IMR-90 (cell line): ENCODE measurements at regions not wholly inside any gene's neighbourhood (a gene's known extent, or its start where the extent isn't known, plus 50 kb on each side); places are given as distances from the start of the nearest gene placed in this dataset.

Experiments
- ATAC-seq: fragments of 200-7000 bp; cut with Tn5 transposase; 2 replicates; pipeline ENCODE4 v1.9.1; 2020; ENCODE audit warnings: low read depth, mild to moderate bottlenecking, moderate library complexity
- BruUV-seq: library from RNA; stranded (reverse); fragments of 400-500 nt; replicated peaks from 2 replicates; lab custom pipeline; 2021; lab: Mats Ljungman, UMichigan
- CTCF ChIA-PET: fragments of 300-600 bp; formaldehyde crosslinking; extraction: SDS; loops from one replicate; lab custom pipeline; 2021; ENCODE audit warnings: antibody characterized with exemption; lab: Yijun Ruan, JAX
- POLR2A ChIA-PET: fragments of 300-600 bp; sonication (Branson Sonifier 250); formaldehyde crosslinking; loops from one replicate; lab custom pipeline; 2022; ENCODE audit warnings: antibody characterized with exemption; ENCODE audit not compliant: unreplicated experiment; lab: Charles Lee
- DNase-seq: peaks from one replicate; pipeline ENCODE4 v3.0.0; 2013
- H2AFZ ChIP-seq: replicated peaks from 2 replicates; pipeline ENCODE3; 2013; ENCODE audit warnings: low read length, mild to moderate bottlenecking; ENCODE audit not compliant: poor library complexity
- H2AK5ac ChIP-seq: 2 replicates; pipeline ENCODE4 v1.6.1; 2013; ENCODE audit warnings: low read depth, low read length, inconsistent platforms
- H2AK9ac ChIP-seq: replicated peaks from 2 replicates; pipeline ENCODE3; 2013; ENCODE audit warnings: mild to moderate bottlenecking, low read depth, low read length, moderate library complexity; ENCODE audit not compliant: poor library complexity
- H2BK120ac ChIP-seq: 2 replicates; pipeline ENCODE4 v1.6.1; 2013; ENCODE audit warnings: low read depth, low read length, inconsistent platforms
- H2BK15ac ChIP-seq: 3 replicates; pipeline ENCODE4 v1.6.1; 2013; ENCODE audit warnings: low read depth, low read length, inconsistent platforms
- H2BK20ac ChIP-seq: 2 replicates; pipeline ENCODE4 v1.6.1; 2013; ENCODE audit warnings: low read depth, mild to moderate bottlenecking, inconsistent platforms, low read length, moderate library complexity
- H2BK5ac ChIP-seq: 2 replicates; pipeline ENCODE4 v1.6.1; 2013; ENCODE audit warnings: mild to moderate bottlenecking, low read depth, low read length, inconsistent platforms; ENCODE audit not compliant: poor library complexity, severe bottlenecking
- H3K14ac ChIP-seq: replicated peaks from 2 replicates; pipeline ENCODE4 v1.6.1; 2013; ENCODE audit warnings: low read depth, low read length, inconsistent platforms
- H3K18ac ChIP-seq: 2 replicates; pipeline ENCODE4 v1.6.1; 2013; ENCODE audit warnings: low read depth, low read length, control low read depth
- H3K23ac ChIP-seq: 2 replicates; pipeline ENCODE4 v1.6.1; 2013; ENCODE audit warnings: low read depth, low read length, inconsistent platforms
- H3K27ac ChIP-seq: 2 replicates; pipeline ENCODE4 v1.5.1; 2013; ENCODE audit warnings: mild to moderate bottlenecking, control low read depth, low read length; ENCODE audit not compliant: insufficient read depth
- H3K27me3 ChIP-seq: 2 replicates; pipeline ENCODE4 v1.6.1; 2013; ENCODE audit warnings: low read length; ENCODE audit not compliant: control insufficient read depth, insufficient read depth
- H3K36me3 ChIP-seq: 2 replicates; pipeline ENCODE4 v1.6.1; 2013; ENCODE audit warnings: low read length, mixed read lengths; ENCODE audit not compliant: control insufficient read depth, insufficient read depth
- H3K4ac ChIP-seq: 2 replicates; pipeline ENCODE4 v1.6.1; 2013; ENCODE audit warnings: low read depth, low read length, inconsistent platforms
- H3K4me1 ChIP-seq: 2 replicates; pipeline ENCODE4 v1.6.1; 2013; ENCODE audit warnings: low read length, mixed read lengths; ENCODE audit not compliant: control insufficient read depth, insufficient read depth
- H3K4me2 ChIP-seq: 2 replicates; pipeline ENCODE4 v1.6.1; 2013; ENCODE audit warnings: low read depth, mild to moderate bottlenecking, control low read depth, low read length, moderate library complexity
- H3K4me3 ChIP-seq: 2 replicates; pipeline ENCODE4 v1.5.1; 2013; ENCODE audit warnings: low read depth, mild to moderate bottlenecking, control low read depth, low read length, moderate library complexity; ENCODE audit not compliant: insufficient read depth
- H3K56ac ChIP-seq: 2 replicates; pipeline ENCODE4 v1.6.1; 2013; ENCODE audit warnings: low read length, inconsistent platforms; ENCODE audit not compliant: insufficient read depth; ENCODE audit errors: extremely low read depth
- H3K79me1 ChIP-seq, 2 experiments: 2 replicates each; pipeline ENCODE4 v1.6.1; 2013; ENCODE audit warnings: low read length in 2 of 2, inconsistent platforms in 1 of 2, low read depth in 1 of 2
- H3K9ac ChIP-seq: 2 replicates; pipeline ENCODE4 v1.6.1; 2013; ENCODE audit warnings: low read depth, low read length, control low read depth
- H3K9me1 ChIP-seq: 2 replicates; pipeline ENCODE4 v1.6.1; 2013; ENCODE audit warnings: low read length, inconsistent platforms; ENCODE audit not compliant: insufficient read depth
- H3K9me3 ChIP-seq: 2 replicates; pipeline ENCODE4 v1.6.1; 2013; ENCODE audit warnings: low read length; ENCODE audit not compliant: control insufficient read depth, insufficient read depth
- H4K20me1 ChIP-seq: 2 replicates; pipeline ENCODE4 v1.6.1; 2013; ENCODE audit warnings: low read length, inconsistent platforms; ENCODE audit not compliant: insufficient read depth
- H4K5ac ChIP-seq: 2 replicates; pipeline ENCODE4 v1.6.1; 2013; ENCODE audit warnings: mild to moderate bottlenecking, low read depth, low read length, control low read depth
- H4K8ac ChIP-seq, 2 experiments: 2 replicates each; pipeline ENCODE4 v1.6.1; 2013; ENCODE audit warnings: low read depth in 2 of 2, low read length in 2 of 2, control low read depth in 1 of 2, inconsistent platforms in 1 of 2
- H4K91ac ChIP-seq: 2 replicates; pipeline ENCODE4 v1.6.1; 2013; ENCODE audit warnings: low read depth, low read length, inconsistent platforms; ENCODE audit not compliant: insufficient read depth
- CEBPB ChIP-seq: IDR thresholded peaks from 2 replicates; pipeline ENCODE4 v1.6.1; 2012; ENCODE audit warnings: low read depth, low read length, improper control_type of control experiment
- FOS ChIP-seq: fragments of 150-350 bp; IDR thresholded peaks from 2 replicates; pipeline ENCODE4 v1.6.1; 2016; ENCODE audit warnings: low read depth, low read length
- MXI1 ChIP-seq: IDR thresholded peaks from 2 replicates; pipeline ENCODE4 v1.6.1; 2012; ENCODE audit warnings: low read depth, mild to moderate bottlenecking, low read length, moderate library complexity, borderline replicate concordance
- NFE2L2 ChIP-seq: fragments of 150-350 bp; IDR thresholded peaks from 2 replicates; pipeline ENCODE4 v1.6.1; 2016; ENCODE audit warnings: low read depth, mild to moderate bottlenecking, low read length
- POLR2A ChIP-seq: IDR thresholded peaks from 2 replicates; pipeline ENCODE4 v1.6.1; 2012; ENCODE audit warnings: mild to moderate bottlenecking, low read depth, low read length
- RAD21 ChIP-seq: IDR thresholded peaks from 2 replicates; pipeline ENCODE4 v1.6.1; 2012; ENCODE audit warnings: low read length, improper control_type of control experiment
- RCOR1 ChIP-seq: IDR thresholded peaks from 2 replicates; pipeline ENCODE4 v1.6.1; 2012; ENCODE audit warnings: mild to moderate bottlenecking, low read length, improper control_type of control experiment; ENCODE audit not compliant: insufficient replicate concordance
- WGBS, 2 experiments: methylation state at CpG; one replicate each; pipeline versions ENCODE4 v1.1.5 to v1.1.7; 2013; ENCODE audit warnings: missing lambda C conversion rate in 2 of 2; ENCODE audit not compliant: insufficient read length in 1 of 2; ENCODE audit errors: extremely low coverage in 2 of 2; 5-methylcytosine and 5-hydroxymethylcytosine counted together
- dilution Hi-C: fragments of 300-500 bp; cut with HindIII; formaldehyde crosslinking; loops from one replicate; pipeline ENCODE4 v1.14.3; 2018; ENCODE audit warnings: low sequenced_read_pairs; ENCODE audit not compliant: unreplicated experiment
- in situ Hi-C: fragments of 300-500 bp; cut with MboI; formaldehyde crosslinking; loops from 3 replicates; pipeline ENCODE4 v1.14.3; 2019; ENCODE audit warnings: low sequenced_read_pairs, inconsistent platforms, mixed read lengths
- intact Hi-C: fragments of 100-400 bp; cut with micrococcal nuclease; formaldehyde crosslinking; loops from 2 replicates; pipeline ENCODE4 v1.10.0; 2022
- TF ChIP-seq, protein P1 (sequence below): fragments of 150-350 bp; IDR thresholded peaks from 2 replicates; pipeline ENCODE4 v1.6.1; 2016; ENCODE audit warnings: low read depth, mild to moderate bottlenecking, low read length, moderate library complexity, borderline replicate concordance

DNA sequence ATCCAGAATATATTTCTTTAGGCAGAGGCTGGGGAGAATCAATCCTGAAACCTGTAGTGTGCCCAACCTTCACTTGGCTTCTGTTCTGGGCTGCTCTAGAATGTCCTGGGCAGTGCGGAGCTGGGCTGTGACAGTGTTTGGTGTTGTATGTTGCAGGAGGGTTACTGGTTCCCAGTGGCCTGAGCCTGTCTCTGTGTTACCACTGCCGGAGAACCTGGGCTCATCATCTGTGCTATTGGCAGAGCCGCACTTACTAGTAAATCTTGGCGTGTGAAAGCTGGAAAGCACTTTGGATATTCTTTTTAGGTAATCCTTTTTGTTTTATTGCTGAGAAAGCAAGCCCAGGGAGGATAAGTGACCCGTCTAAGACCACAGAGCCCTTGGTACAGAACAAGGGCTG lies 412.9 kb downstream of the SLC4A3 start:
- H3K56ac ChIP-seq, result no peak overlapping the region
- DNase-seq (no peak), ATAC-seq (no peak)
- H3K9me1 ChIP-seq, result peaks cover 2% of the 10 kb centered on the region
- no peak overlapping the region for H4K8ac ChIP-seq
- no peak overlapping the region for H2AFZ ChIP-seq
- in situ Hi-C loops (no loop called here), intact Hi-C loops (loop anchor here (10.0 kb wide), 1 partner anchor 126 kb away; no protein-coding TSS in a partner anchor), dilution Hi-C loops (no loop called here)
- peaks cover 5% of the 10 kb centered on the region for H3K4me1 ChIP-seq
- H2AK5ac ChIP-seq, result no peak overlapping the region
- no peak overlapping the region for H3K4me3 ChIP-seq
- no peak overlapping the region for H3K4me2 ChIP-seq
- no peaks in the 10 kb centered on the region for H3K27me3 ChIP-seq
- H2BK120ac ChIP-seq, result no peak overlapping the region
- ChIA-PET CTCF (no interaction called here), POLR2A (no interaction called here)
- H3K27ac ChIP-seq, result no peak overlapping the region
- H3K36me3 ChIP-seq, result no peaks in the 10 kb centered on the region
- no peak overlapping the region for H3K9ac ChIP-seq
- H3K9me3 ChIP-seq, result no peaks in the 10 kb centered on the region
- no peak overlapping the region for H3K4ac ChIP-seq
- no peak overlapping the region for H2BK20ac ChIP-seq
- 100% methylated on average over 1 of the region's 5 CpGs; no CpG with 5 or more reads in 1 of the 2 experiments for WGBS, 2 experiments
- H3K79me1 ChIP-seq, result no peaks in the 10 kb centered on the region
- H2BK5ac ChIP-seq, result no peak overlapping the region
- no peak overlapping the region for H2BK15ac ChIP-seq
- no peak overlapping the region for H3K18ac ChIP-seq
- no peak overlapping the region for H3K14ac ChIP-seq
- H4K20me1 ChIP-seq, result no peaks in the 10 kb centered on the region
- no peak overlapping the region for H4K91ac ChIP-seq
- H2AK9ac ChIP-seq, result no peak overlapping the region
- no peak overlapping the region for H4K5ac ChIP-seq
- TF ChIP-seq NFE2L2 (no peak), FOS (no peak), CEBPB (no peak), RAD21 (no peak), POLR2A (no peak), MXI1 (no peak), RCOR1 (no peak)
- TF ChIP-seq, protein P1, sequence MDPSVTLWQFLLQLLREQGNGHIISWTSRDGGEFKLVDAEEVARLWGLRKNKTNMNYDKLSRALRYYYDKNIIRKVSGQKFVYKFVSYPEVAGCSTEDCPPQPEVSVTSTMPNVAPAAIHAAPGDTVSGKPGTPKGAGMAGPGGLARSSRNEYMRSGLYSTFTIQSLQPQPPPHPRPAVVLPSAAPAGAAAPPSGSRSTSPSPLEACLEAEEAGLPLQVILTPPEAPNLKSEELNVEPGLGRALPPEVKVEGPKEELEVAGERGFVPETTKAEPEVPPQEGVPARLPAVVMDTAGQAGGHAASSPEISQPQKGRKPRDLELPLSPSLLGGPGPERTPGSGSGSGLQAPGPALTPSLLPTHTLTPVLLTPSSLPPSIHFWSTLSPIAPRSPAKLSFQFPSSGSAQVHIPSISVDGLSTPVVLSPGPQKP, result no peak
- no peak overlapping the region for H3K23ac ChIP-seq
- BruUV-seq, result no TSS peak
